NCI-H69 (cell line): ENCODE measurements at regions not wholly inside any gene's neighbourhood (a gene's known extent, or its start where the extent isn't known, plus 50 kb on each side); places are given as distances from the start of the nearest gene placed in this dataset.
"Not testable (repeated sequence)": the region's sequence is repeated elsewhere in the genome, so short reads cannot be mapped to it uniquely, and the experiment has no call there.

Source experiments
- DNase-seq: peaks from one replicate; lab custom pipeline; 2025; lab: John Stamatoyannopoulos, UW

DNA sequence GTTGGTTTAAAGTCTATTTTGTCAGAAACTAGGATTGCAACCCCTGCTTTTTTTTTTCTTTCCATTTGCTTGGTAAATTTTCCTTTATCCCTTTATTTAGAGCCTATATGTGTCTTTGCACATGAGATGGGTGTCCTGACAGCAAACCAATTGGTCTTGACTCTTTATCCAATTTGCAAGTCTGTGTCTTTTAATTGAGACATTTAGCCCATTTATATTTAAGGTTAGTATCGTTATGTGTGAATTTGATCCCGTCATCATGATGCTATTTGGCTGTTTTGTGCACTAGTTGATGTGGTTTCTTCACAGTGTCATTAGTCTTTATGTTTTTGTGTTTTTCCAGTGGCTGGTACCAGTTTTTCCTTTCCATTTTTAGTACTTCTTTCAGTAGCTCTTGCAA, 127.7 kb upstream of the ZNF267 start:
- no peak for DNase-seq

DNA sequence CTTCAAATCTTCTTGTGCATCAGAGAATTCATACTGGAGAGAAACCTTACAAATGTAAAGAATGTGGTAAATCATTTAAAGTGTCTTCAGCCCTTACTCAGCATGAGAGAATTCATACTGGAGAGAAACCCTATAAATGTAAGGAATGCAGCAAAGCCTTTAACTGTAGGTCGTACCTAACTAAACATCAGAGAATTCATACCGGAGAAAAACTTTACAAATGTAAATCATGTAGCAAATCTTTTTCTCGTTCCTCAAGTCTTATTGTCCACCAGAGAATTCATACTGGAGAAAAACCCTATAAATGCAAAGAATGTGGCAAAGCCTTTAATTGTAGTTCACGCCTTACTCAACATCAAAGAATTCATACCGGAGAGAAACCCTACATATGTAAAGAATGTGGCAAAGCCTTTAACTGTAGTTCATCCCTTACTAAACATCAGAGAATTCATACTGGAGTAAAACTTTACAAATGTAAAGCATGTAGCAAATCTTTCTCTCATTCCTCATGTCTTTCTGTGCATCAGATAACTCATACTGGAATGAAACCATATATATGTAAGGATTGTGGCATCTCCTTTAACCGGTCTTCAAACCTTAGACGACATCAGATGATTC, 118.5 kb upstream of the ZNF267 start:
- no peak for DNase-seq

DNA sequence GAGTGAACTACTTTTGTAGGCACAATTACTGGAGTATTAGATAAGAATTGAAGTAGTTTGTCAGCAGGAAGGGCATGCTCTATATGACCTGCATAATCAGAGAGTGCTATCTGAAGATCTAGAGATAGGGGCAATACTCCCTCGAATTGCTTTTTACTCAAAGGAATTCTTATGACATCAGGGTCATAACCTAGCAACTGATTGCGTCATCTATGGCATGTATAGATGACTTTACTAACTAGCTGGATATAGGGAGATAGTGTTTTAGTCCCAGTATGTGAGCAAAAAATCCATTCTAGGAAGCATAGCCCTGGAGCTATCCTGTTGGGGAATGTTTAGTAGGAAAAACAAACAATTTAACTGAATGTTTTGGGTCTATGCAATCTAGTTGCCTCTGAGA, 109.5 kb upstream of the ZNF267 start:
- DNase-seq: no peak

DNA sequence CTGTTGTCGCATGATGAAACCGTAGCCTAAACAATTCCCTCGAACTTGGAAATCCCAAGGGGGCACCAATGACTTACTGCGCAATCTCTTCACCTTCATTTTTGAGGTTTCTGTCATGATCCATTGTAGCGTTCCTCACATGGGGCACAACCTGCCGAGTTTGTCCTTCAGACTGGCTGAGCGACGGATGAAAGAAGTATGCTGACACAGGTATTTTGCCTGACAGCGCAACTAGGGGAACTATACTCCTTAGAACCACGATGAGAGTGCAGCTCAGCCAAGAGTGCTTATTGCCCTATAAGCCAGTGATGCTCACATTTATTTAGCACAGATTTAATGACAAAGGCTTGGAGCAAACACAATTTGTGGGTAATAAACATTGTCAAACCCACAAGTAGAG, 106.3 kb upstream of the ZNF267 start:
- no peak for DNase-seq

DNA sequence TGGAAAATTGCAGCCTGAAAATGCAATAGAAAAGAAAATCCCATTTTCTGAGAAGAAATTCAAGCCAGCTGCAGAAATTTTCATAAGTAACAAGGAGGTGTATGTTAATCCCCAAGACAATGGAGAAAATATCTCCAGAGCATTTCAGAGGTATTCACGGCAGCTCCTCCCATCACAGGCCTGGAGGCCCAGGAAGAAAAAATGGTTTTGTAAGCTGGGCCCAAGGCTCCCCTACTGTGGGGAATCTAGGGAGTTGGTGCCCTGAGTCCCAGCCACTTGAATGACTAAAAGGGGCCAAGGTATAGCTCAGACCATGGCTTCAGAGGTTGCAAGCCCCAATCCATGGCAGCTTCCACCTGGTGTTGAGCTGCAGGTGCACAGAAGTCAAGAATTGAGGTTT, 93.3 kb upstream of the ZNF267 start:
- DNase-seq: no peak

DNA sequence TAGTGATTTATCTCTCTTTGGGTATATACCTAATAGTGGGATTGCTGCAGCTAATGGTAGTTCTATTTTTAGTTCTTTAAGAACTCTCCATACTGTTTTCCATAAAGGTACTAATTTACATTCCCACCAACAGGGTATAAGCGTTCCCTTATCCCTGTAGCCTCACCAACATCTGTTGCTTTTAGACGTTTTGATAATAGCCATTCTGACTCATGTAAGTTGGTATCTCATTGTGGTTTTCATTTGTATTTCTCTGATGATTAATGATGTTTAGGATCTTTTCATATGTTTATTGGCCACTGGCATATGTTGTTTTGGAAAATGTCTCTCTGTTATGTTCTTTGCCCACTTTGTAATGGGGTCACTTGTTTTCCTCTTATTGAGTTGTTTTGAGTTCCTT, 88.5 kb upstream of the ZNF267 start:
- no peak for DNase-seq

DNA sequence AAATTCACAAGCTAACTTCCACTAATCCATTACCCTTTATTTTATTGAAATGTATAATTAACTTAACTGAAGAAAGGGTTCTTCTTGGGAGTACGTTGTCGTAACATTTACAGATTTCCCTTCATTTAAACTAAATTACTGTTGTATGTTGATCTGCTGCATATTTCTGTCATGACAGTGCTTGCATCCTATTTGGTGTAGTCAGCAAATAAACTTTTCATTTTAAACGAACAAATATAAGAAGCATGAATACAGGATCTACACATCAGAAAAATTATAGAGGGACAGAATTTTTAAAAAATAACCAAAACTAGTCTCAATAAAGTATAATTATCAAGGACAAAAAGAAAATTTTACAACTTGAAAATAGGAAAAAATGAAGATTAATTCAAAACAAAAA, 66.5 kb upstream of the ZNF267 start:
- DNase-seq: no peak

DNA sequence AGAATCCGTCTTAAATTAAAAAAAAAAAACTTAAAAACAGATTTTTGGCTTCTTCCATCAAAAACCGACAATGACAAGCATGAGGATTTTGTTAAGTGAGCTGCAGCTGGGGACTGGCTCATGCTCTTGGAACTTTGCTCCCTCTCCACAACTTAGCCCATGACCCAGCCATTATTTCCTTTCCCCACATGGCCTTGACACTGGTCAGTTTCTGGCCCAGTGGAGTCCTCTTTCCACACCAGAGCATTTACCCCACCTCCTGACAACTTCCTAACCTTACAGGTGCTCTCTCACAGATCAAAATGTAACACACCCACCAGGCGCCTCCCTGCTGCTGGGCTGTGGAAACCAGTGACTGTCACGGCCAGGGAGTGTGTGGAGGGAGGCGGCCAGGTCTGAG, 62.7 kb upstream of the ZNF267 start:
- no peak for DNase-seq

DNA sequence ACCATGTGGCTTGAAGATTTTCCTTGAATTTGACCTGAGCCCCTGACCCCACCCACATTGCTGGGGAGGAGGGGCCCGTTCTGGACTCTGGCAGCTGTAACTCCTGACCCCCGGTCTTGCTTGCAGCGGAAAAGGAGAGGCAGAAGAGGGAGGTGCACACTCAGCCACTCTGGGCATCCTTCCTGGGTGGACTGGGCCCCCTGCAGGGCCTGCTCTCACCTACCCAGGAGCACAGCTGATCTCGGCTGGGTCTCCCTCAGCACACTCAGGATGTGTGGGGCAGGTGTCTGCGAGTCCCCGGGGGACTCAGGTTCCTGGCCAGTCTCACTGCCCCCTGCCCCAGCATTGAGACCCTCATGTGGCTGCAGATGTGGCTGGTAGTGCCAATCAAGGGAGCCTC, 57.5 kb upstream of the ZNF267 start:
- not testable (repeated sequence) for DNase-seq

DNA sequence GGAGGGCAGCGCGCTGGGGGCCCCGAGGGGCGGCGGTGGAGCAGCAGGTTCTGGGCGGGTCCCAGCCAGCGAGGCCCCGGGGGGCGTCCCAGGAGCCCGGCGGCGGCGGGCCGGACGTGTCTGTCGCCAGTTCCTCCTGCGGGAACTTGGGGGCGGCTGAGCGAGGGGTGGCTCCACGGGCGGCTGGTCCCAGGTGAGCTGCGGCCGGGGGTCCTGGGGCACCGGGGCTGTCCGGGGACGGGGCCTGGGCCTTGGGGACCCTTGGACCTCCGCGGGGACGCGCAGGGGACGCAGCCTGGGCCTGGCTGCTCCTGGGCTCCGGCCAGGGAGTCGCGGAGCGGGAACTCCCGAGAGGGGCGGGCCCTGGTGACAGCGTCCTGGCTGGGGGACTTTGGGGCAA, 54.2 kb upstream of the ZNF267 start:
- no peak for DNase-seq

DNA sequence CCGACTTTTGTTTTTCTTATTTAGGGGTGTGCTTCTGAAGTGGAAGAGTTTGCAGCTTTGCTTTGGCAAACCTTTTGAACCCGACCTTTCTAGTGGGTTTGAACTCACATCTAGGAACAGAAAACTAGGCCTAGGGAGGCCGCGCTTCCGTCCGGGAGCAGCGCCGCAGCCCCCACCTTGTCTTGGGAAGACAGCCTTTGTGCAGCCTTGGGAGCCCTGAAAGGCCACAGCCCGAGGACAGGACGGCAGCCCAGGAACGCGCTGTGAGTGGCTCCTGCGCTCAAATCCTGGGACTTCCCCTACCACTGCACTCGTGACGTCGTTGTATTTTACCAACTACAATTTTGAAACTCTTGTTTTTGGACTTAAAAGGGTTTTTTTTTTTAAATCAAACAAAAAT, 53.7 kb upstream of the ZNF267 start:
- DNase-seq: no peak
